ENCODE measurements at regions not wholly inside any gene's neighbourhood (a gene's known extent, or its start where the extent isn't known, plus 50 kb on each side); places are given as distances from the start of the nearest gene placed in this dataset.
"Not testable (repeated sequence)": the region's sequence is repeated elsewhere in the genome, so short reads cannot be mapped to it uniquely, and the experiment has no call there.

GRCh38 chr21:35206141-35207125, 157.3 kb upstream of the RUNX1 start:
- no peak for DNase-seq

- DNase-seq, result no peak
Measured at GRCh38 chr21:35204850-35205541, 155.9 kb upstream of the RUNX1 start.

- no peak for DNase-seq
Measured at GRCh38 chr21:35204125-35204524, 155.0 kb upstream of the RUNX1 start.

GRCh38 chr21:35203093-35203977, 154.2 kb upstream of the RUNX1 start:
- no peak for DNase-seq

- no peak for DNase-seq
Measured at GRCh38 chr21:35202431-35202830, 153.3 kb upstream of the RUNX1 start.

GRCh38 chr21:35201799-35202198, 152.7 kb upstream of the RUNX1 start:
- no peak for DNase-seq

- no peak for DNase-seq
Measured at GRCh38 chr21:35201288-35201687, 152.2 kb upstream of the RUNX1 start.

- no peak for DNase-seq
Measured at GRCh38 chr21:35199733-35200015, 150.6 kb upstream of the RUNX1 start.

- no peak for DNase-seq
Measured at GRCh38 chr21:35198982-35199732, 150.1 kb upstream of the RUNX1 start.

GRCh38 chr21:35198565-35198964, 149.5 kb upstream of the RUNX1 start:
- DNase-seq, result no peak

- DNase-seq, result peak; percentile 8 to 45
Measured at GRCh38 chr21:35197992-35198431, 148.9 kb upstream of the RUNX1 start.

- DNase-seq, result no peak
Measured at GRCh38 chr21:35197191-35197590, 148.1 kb upstream of the RUNX1 start.

- DNase-seq, result no peak
Measured at GRCh38 chr21:35196128-35196527, 147.0 kb upstream of the RUNX1 start.

- no peak for DNase-seq
Measured at GRCh38 chr21:35195232-35195631, 146.1 kb upstream of the RUNX1 start.

- DNase-seq, result no peak
Measured at GRCh38 chr21:35191754-35192153, 142.7 kb upstream of the RUNX1 start.

GRCh38 chr21:35191128-35191527, 142.0 kb upstream of the RUNX1 start:
- DNase-seq, result no peak

GRCh38 chr21:35190201-35190701, 141.1 kb upstream of the RUNX1 start:
- DNase-seq, result no peak

GRCh38 chr21:35189077-35189863, 140.2 kb upstream of the RUNX1 start:
- no peak for DNase-seq

GRCh38 chr21:35183389-35183788, 134.3 kb upstream of the RUNX1 start:
- DNase-seq, result not testable (repeated sequence)

- peak in 1 of 2 experiments; percentile 8 for DNase-seq
Measured at GRCh38 chr21:35179990-35180540, 131.0 kb upstream of the RUNX1 start.

GRCh38 chr21:35178827-35179226, 129.7 kb upstream of the RUNX1 start:
- DNase-seq, result peak; percentile 8 to 11
